ENCODE measurements at regions not wholly inside any gene's neighbourhood (a gene's known extent, or its start where the extent isn't known, plus 50 kb on each side); places are given as distances from the start of the nearest gene placed in this dataset.

GRCh38 chr10:3691482-3691881 is 93.5 kb downstream of the KLF6 start:
- TF ChIP-seq CTCF (IDR thresholded peaks at IDR 0.05 in 4 of 5, conservative IDR thresholded peaks at IDR 0.05 in 1 of 5) = no peak
- TF ChIP-seq POLR2A (IDR thresholded peaks at IDR 0.05) = no peak

Measured in gastrocnemius medialis (tissue), 4 donors.